H1 (cell line): ENCODE measurements at regions not wholly inside any gene's neighbourhood (a gene's known extent, or its start where the extent isn't known, plus 50 kb on each side); places are given as distances from the start of the nearest gene placed in this dataset.

Experiments used
- CTCF ChIA-PET: fragments of 300-600 bp; sonication (Branson Sonifier 250); formaldehyde crosslinking; loops from one replicate; lab custom pipeline; 2021; ENCODE audit not compliant: partially characterized antibody; lab: Charles Lee
- POLR2A ChIA-PET: fragments of 300-600 bp; sonication (Branson Sonifier 250); formaldehyde crosslinking; loops from one replicate; lab custom pipeline; 2021; ENCODE audit warnings: inconsistent platforms; ENCODE audit not compliant: partially characterized antibody; lab: Charles Lee
- DNase-seq, 2 experiments: peaks; one replicate each; pipeline versions ENCODE4 v3.0.0 to v3.0.0-alpha.2; 2010 to 2022; ENCODE audit warnings: low spot score in 2 of 2, low read depth in 1 of 2, mixed read lengths in 1 of 2
- FAIRE-seq: peaks from 2 replicates; lab custom pipeline; 2011; peaks lifted over from hg19 to GRCh38; lab: Jason Lieb, UNC
- H2AFZ ChIP-seq: 2 replicates; pipeline ENCODE4 v1.8.1; 2012; ENCODE audit warnings: low read length, inconsistent platforms
- H2AK5ac ChIP-seq: 2 replicates; pipeline ENCODE4 v1.6.1; 2013; ENCODE audit warnings: low read depth, low read length
- H2BK120ac ChIP-seq: replicated peaks from 2 replicates; pipeline ENCODE3; 2013; ENCODE audit warnings: low read depth, low read length, inconsistent platforms
- H2BK12ac ChIP-seq: 2 replicates; pipeline ENCODE4 v1.6.1; 2013; ENCODE audit warnings: low read depth, low read length
- H2BK15ac ChIP-seq: 2 replicates; pipeline ENCODE4 v1.6.1; 2013; ENCODE audit warnings: low read length
- H2BK20ac ChIP-seq: 2 replicates; pipeline ENCODE4 v1.6.1; 2013; ENCODE audit warnings: low read length
- H2BK5ac ChIP-seq: 2 replicates; pipeline ENCODE4 v1.6.1; 2013; ENCODE audit warnings: low read depth, low read length
- H3K14ac ChIP-seq: 2 replicates; pipeline ENCODE4 v1.6.1; 2013; ENCODE audit warnings: inconsistent platforms; ENCODE audit not compliant: insufficient read length
- H3K18ac ChIP-seq: 2 replicates; pipeline ENCODE4 v1.6.1; 2013; ENCODE audit warnings: low read length; ENCODE audit errors: extremely low read depth
- H3K23ac ChIP-seq: 2 replicates; pipeline ENCODE4 v1.6.1; 2013; ENCODE audit warnings: inconsistent platforms; ENCODE audit not compliant: insufficient read length
- H3K23me2 ChIP-seq: 2 replicates; pipeline ENCODE4 v1.6.1; 2013; ENCODE audit warnings: low read depth, low read length
- H3K27ac ChIP-seq: 2 replicates; pipeline ENCODE4 v1.6.1; 2011; ENCODE audit warnings: low read depth, low read length, inconsistent platforms
- H3K27me3 ChIP-seq, 4 experiments: replicated peaks in 1 of 4; 1 replicate in 1 of 4; 2 replicates in 3 of 4; pipeline versions ENCODE4 v1.6.1 to v1.8.1; 2011 to 2013; ENCODE audit warnings: low read length in 3 of 4, mild to moderate bottlenecking in 3 of 4, inconsistent platforms in 2 of 4, mixed read lengths in 2 of 4, moderate library complexity in 1 of 4; ENCODE audit not compliant: control insufficient read depth in 3 of 4, insufficient read depth in 3 of 4; ENCODE audit errors: extremely low read depth in 1 of 4
- H3K36me3 ChIP-seq, 4 experiments: 2 replicates each; pipeline versions ENCODE4 v1.6.1 to v1.8.1; 2011 to 2013; ENCODE audit warnings: mild to moderate bottlenecking in 4 of 4, low read length in 3 of 4, moderate library complexity in 2 of 4, control low read depth in 1 of 4, inconsistent platforms in 1 of 4; ENCODE audit not compliant: insufficient read depth in 4 of 4, control insufficient read depth in 2 of 4
- H3K4ac ChIP-seq: replicated peaks from 2 replicates; pipeline ENCODE3; 2013; ENCODE audit warnings: low read length, low read depth, mixed read lengths, inconsistent platforms; ENCODE audit not compliant: insufficient read length
- H3K4me1 ChIP-seq, 4 experiments: replicated peaks in 1 of 4; 1 replicate in 1 of 4; 2 replicates in 3 of 4; pipeline versions ENCODE4 v1.6.1 to v1.8.1; 2011 to 2013; ENCODE audit warnings: low read length in 3 of 4, inconsistent platforms in 2 of 4, mixed read lengths in 1 of 4; ENCODE audit not compliant: insufficient read depth in 4 of 4, control insufficient read depth in 3 of 4
- H3K4me2 ChIP-seq, 2 experiments: 2 replicates each; pipeline versions ENCODE4 v1.6.1 to v1.8.1; 2011 to 2013; ENCODE audit warnings: low read depth in 2 of 2, low read length in 2 of 2, control low read depth in 1 of 2, inconsistent platforms in 1 of 2, mild to moderate bottlenecking in 1 of 2; ENCODE audit not compliant: insufficient read depth in 1 of 2
- H3K4me3 ChIP-seq, 4 experiments: fragments of 200-600, 300-600 bp in 1 of 4; sonication (generic), shearing (Covaris generic), sonication (Bioruptor Twin) in 1 of 4; 2 replicates each; pipeline versions ENCODE4 v1.5.1 to v1.8.1; 2011 to 2016; ENCODE audit warnings: low read length in 4 of 4, low read depth in 3 of 4, control low read depth in 2 of 4, inconsistent platforms in 2 of 4, mild to moderate bottlenecking in 2 of 4, mixed read lengths in 1 of 4, moderate library complexity in 1 of 4; ENCODE audit not compliant: insufficient read depth in 2 of 4; ENCODE audit errors: extremely low read depth in 1 of 4
- H3K56ac ChIP-seq: replicated peaks from 2 replicates; pipeline ENCODE3; 2013; ENCODE audit warnings: low read depth, mild to moderate bottlenecking, mixed read lengths, low read length, inconsistent platforms; ENCODE audit not compliant: insufficient read length
- H3K79me1 ChIP-seq: 2 replicates; pipeline ENCODE4 v1.6.1; 2013; ENCODE audit warnings: low read depth, low read length, control low read depth
- H3K79me2 ChIP-seq, 2 experiments: 2 replicates each; pipeline versions ENCODE4 v1.6.1 to v1.8.1; 2012 to 2013; ENCODE audit warnings: low read length in 2 of 2, mild to moderate bottlenecking in 2 of 2, inconsistent platforms in 1 of 2; ENCODE audit not compliant: insufficient read depth in 2 of 2, control insufficient read depth in 1 of 2
- H3K9ac ChIP-seq, 4 experiments: replicated peaks in 1 of 4; 1 replicate in 1 of 4; 2 replicates in 3 of 4; pipeline versions ENCODE4 v1.6.1 to v1.8.1; 2011 to 2013; ENCODE audit warnings: low read depth in 3 of 4, low read length in 3 of 4, control low read depth in 2 of 4, mild to moderate bottlenecking in 2 of 4, moderate library complexity in 2 of 4, inconsistent platforms in 1 of 4; ENCODE audit errors: extremely low read depth in 1 of 4
- H3K9me3 ChIP-seq, 2 experiments: 2 replicates each; pipeline versions ENCODE4 v1.6.1 to v1.8.1; 2012 to 2013; ENCODE audit warnings: mild to moderate bottlenecking in 2 of 2, moderate library complexity in 2 of 2, control low read depth in 1 of 2, inconsistent platforms in 1 of 2, low read depth in 1 of 2, low read length in 1 of 2, mixed read lengths in 1 of 2; ENCODE audit not compliant: insufficient read depth in 2 of 2
- H4K20me1 ChIP-seq, 2 experiments: replicated peaks in 1 of 2; 2 replicates each; pipeline versions ENCODE3 to v1.8.1; 2011 to 2013; ENCODE audit warnings: inconsistent platforms in 2 of 2, low read length in 2 of 2, mild to moderate bottlenecking in 1 of 2; ENCODE audit not compliant: insufficient read depth in 2 of 2, control insufficient read depth in 1 of 2
- H4K5ac ChIP-seq: 2 replicates; pipeline ENCODE4 v1.6.1; 2013; ENCODE audit warnings: low read length, low read depth, mixed read lengths, inconsistent platforms; ENCODE audit not compliant: insufficient read length
- H4K8ac ChIP-seq: 2 replicates; pipeline ENCODE4 v1.8.0; 2013; ENCODE audit warnings: mild to moderate bottlenecking, moderate library complexity, low read length, inconsistent platforms; ENCODE audit not compliant: insufficient read depth; ENCODE audit errors: extremely low read depth
- H4K91ac ChIP-seq: replicated peaks from 2 replicates; pipeline ENCODE3; 2013; ENCODE audit warnings: low read length, mixed read lengths, inconsistent platforms; ENCODE audit not compliant: insufficient read length
- CHD2 ChIP-seq: IDR thresholded peaks from 2 replicates; pipeline ENCODE4 v1.6.1; 2012; ENCODE audit warnings: low read length, improper control_type of control experiment
- MAFK ChIP-seq: IDR thresholded peaks from 2 replicates; pipeline ENCODE4 v1.6.1; 2012; ENCODE audit warnings: low read depth, mild to moderate bottlenecking, improper control_type of control experiment, low read length
- MAX ChIP-seq: IDR thresholded peaks from 2 replicates; pipeline ENCODE4 v1.6.1; 2012; ENCODE audit warnings: inconsistent platforms
- NRF1 ChIP-seq: IDR thresholded peaks from 2 replicates; pipeline ENCODE4 v1.6.1; 2011; ENCODE audit warnings: mild to moderate bottlenecking, low read depth, low read length, improper control_type of control experiment
- POLR2AphosphoS5 ChIP-seq: IDR thresholded peaks from 2 replicates; pipeline ENCODE4 v1.6.1; 2011; ENCODE audit warnings: low read depth, low read length
- RAD21 ChIP-seq, 2 experiments: IDR thresholded peaks in 1 of 2; conservative IDR thresholded peaks in 1 of 2; 2 replicates each; pipeline ENCODE4 v1.6.1; 2011; ENCODE audit warnings: low read depth in 2 of 2, low read length in 2 of 2, improper control_type of control experiment in 1 of 2, inconsistent platforms in 1 of 2, mild to moderate bottlenecking in 1 of 2, moderate library complexity in 1 of 2
- TAF1 ChIP-seq: IDR thresholded peaks from 2 replicates; pipeline ENCODE4 v1.6.1; 2011; ENCODE audit warnings: mild to moderate bottlenecking, low read depth, low read length
- TBP ChIP-seq: IDR thresholded peaks from 2 replicates; pipeline ENCODE4 v1.6.1; 2011; ENCODE audit warnings: low read depth, low read length, improper control_type of control experiment
- USF2 ChIP-seq: IDR thresholded peaks from 2 replicates; pipeline ENCODE4 v1.6.1; 2011; ENCODE audit warnings: low read length, improper control_type of control experiment
- WGBS, 2 experiments: shearing (Covaris generic) in 1 of 2; methylation state at CpG; one replicate each; pipeline versions ENCODE4 v1.1.6 to v1.1.7; 2013 to 2015; ENCODE audit warnings: low lambda C conversion rate in 2 of 2, mixed read lengths in 2 of 2, inconsistent platforms in 1 of 2, low coverage in 1 of 2, missing lambda C conversion rate in 1 of 2; ENCODE audit not compliant: insufficient replicate concordance in 2 of 2, insufficient coverage in 1 of 2, insufficient read length in 1 of 2; ENCODE audit errors: extremely low coverage in 1 of 2, missing lambda C conversion rate in 1 of 2; 5-methylcytosine and 5-hydroxymethylcytosine counted together

DNA sequence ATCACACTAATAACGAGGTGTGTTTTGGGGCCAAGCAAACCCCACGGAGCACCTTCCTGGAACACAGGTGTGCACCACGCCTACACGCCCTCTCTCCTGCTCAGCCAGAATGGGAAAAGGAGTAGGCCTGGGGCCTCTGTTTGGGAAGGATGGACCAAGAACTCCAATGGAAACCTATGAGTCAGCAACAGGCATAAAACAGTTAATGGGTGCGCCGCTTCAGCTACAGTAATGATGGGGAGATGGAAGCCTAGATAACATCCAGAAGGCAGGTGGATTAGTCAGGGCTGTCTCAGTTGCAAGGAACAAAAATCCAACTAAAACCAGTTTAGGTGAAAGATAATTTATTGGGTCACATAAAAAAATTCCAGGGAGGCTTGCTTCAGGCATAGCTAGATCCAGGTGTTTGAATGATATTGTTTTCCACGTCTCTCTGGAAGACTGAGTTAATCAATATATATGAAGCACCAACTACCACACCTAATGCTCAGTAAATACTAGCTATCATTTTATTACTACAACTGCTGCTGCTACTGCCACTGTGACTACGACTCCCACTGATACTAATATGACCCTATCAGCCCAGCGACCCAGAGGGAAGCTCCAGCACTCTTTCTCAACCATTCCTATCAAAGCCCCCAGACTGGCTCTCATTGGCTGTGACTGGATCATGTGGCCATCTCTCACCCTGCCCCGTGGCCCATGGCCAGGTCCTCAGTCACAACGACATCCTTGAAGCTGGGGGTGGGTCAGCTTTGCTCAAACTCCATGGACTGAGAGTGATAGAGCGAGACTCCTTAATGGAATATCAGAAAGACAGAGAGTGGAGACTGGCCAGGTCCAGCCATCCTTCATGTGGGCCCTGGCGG, 155.2 kb upstream of the PTPN1 start:
- Histone ChIP-seq H3K4me1 (no peaks in the 10 kb centered on the region; a peak in 1 of 7 replicates), H2BK20ac (no peak overlapping the region), H3K9ac (no peak overlapping the region; a peak in 1 of 7 replicates), H2BK120ac (no peak overlapping the region), H3K23me2 (no peaks in the 10 kb centered on the region), H4K8ac (no peak overlapping the region), H3K4ac (no peak overlapping the region), H3K4me3 (no peak overlapping the region), H3K4me2 (no peak overlapping the region), H3K23ac (no peak overlapping the region), H2AK5ac (no peak overlapping the region), H2BK5ac (no peak overlapping the region), H3K27me3 (no peaks in the 10 kb centered on the region), H3K27ac (no peak overlapping the region), H2BK15ac (no peak overlapping the region), H4K20me1 (no peaks in the 10 kb centered on the region), H2BK12ac (no peak overlapping the region), H3K9me3 (no peaks in the 10 kb centered on the region), H3K36me3 (no peaks in the 10 kb centered on the region), H3K79me1 (no peaks in the 10 kb centered on the region), H3K56ac (no peak overlapping the region), H4K91ac (no peak overlapping the region), H3K18ac (no peak overlapping the region), H3K79me2 (no peaks in the 10 kb centered on the region), H4K5ac (no peak overlapping the region), H2AFZ (no peak overlapping the region), H3K14ac (no peak overlapping the region)
- no peak for TF ChIP-seq MAFK
- TF ChIP-seq RAD21 (IDR thresholded peaks at IDR 0.05 in 1 of 2, conservative IDR thresholded peaks at IDR 0.05 in 1 of 2; ENCODE audit: low read depth in 2 of 2, low read length in 2 of 2): no peak
- TF ChIP-seq MAX: no peak
- no peak for TF ChIP-seq TBP
- no peak for TF ChIP-seq TAF1
- TF ChIP-seq NRF1: no peak
- TF ChIP-seq CHD2: no peak
- no peak for TF ChIP-seq POLR2AphosphoS5
- TF ChIP-seq USF2: no peak
- DNase-seq: no peak
- CTCF ChIA-PET: interaction anchor here (0.7 to 1.7 kb wide), 5 partner anchors 10 to 109 kb away, joined by 3 to 6 read pairs (median 3); no protein-coding TSS in a partner anchor
- POLR2A ChIA-PET: no interaction called here
- WGBS, 2 experiments: 80% methylated on average over 13 of the region's 13 CpGs; no CpG with 5 or more reads in 1 of the 2 experiments
- FAIRE-seq: no peak
